GM12874 (cell line): ENCODE measurements at regions not wholly inside any gene's neighbourhood (a gene's known extent, or its start where the extent isn't known, plus 50 kb on each side); places are given as distances from the start of the nearest gene placed in this dataset.

Experiments used
- TF ChIP-seq, protein P1 (sequence below): IDR thresholded peaks from 2 replicates; pipeline ENCODE4 v1.5.1; 2011; ENCODE audit warnings: low read depth, mild to moderate bottlenecking, control low read depth, low read length, moderate library complexity; ENCODE audit not compliant: insufficient read depth

DNA sequence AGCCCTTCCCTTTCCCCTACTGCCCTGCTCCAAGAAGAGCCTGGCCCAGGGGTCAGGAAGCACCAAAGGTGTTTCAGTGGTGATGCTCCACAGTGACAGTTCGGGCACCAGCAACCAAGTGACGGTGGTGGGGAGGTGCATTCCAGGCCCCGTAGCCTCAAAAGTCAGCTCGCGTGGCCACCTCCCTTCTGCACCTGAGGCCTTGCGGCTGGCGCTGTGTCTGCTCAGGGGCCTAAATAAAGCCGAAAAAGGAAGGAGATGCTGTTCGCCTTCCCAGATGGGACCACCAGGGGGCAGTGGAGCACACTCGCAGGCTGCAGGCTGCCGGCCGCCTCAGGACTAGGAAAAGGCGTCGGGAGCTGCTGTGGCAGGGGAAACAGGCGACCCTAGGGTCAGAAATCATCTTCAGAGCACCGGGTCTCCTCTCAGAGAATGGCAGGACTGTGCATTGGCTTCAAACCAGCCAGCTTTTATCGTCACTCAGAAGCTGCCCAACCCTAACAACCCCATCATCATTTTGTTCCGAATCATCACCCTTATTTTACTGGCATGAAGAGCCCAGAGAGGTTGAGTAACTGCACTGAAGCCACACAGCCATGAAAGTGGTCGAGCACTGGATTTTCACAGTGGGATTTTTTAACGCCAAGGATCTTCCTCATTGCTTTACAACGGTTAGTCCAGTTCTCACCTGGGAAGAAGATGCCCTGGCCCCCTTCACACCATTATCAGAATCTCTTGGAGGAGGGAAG, 213.0 kb upstream of the CELF4 start:
- TF ChIP-seq, protein P1, sequence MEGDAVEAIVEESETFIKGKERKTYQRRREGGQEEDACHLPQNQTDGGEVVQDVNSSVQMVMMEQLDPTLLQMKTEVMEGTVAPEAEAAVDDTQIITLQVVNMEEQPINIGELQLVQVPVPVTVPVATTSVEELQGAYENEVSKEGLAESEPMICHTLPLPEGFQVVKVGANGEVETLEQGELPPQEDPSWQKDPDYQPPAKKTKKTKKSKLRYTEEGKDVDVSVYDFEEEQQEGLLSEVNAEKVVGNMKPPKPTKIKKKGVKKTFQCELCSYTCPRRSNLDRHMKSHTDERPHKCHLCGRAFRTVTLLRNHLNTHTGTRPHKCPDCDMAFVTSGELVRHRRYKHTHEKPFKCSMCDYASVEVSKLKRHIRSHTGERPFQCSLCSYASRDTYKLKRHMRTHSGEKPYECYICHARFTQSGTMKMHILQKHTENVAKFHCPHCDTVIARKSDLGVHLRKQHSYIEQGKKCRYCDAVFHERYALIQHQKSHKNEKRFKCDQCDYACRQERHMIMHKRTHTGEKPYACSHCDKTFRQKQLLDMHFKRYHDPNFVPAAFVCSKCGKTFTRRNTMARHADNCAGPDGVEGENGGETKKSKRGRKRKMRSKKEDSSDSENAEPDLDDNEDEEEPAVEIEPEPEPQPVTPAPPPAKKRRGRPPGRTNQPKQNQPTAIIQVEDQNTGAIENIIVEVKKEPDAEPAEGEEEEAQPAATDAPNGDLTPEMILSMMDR = peak; percentile 80

- TF ChIP-seq, protein P1 = no peak
These were observed 204.2 kb upstream of the CELF4 start for GRCh38 chr18:37769826-37770225.

DNA sequence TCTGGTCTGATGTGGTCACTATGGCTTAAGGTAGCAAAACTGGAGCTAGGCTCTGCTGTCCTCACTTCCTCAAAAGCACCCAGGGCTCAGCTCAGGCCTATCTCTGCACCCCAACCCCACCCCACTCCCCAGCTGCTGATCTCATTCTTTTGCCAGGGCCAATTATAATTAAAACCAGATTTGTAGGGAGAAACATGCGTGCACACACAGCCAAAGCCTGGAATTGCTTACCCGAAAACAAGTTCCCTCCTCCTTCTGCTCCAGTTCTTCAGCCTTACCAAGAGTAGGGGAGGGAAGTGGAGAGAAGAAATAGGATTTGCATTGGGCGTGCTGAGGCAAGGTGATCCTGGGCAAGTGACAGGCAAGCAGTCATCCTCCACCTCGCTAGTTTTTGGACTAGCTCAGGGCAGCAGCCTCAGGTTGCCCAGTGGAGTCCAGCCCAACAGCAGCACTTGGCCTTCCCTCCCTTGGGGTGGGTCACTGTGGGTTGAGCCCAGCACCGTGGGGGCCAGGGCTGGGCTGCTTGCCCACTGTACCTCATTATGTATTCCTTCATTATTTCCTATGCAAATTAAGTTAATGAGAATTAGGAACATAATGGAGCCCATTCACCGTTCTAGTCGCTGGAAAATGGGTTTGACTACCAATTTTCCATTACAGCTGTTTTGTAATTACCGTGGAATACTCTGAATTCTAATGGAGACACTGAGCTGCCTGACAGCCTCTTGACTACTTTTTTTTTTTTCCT, 199.1 kb upstream of the CELF4 start:
- TF ChIP-seq, protein P1 = no peak

DNA sequence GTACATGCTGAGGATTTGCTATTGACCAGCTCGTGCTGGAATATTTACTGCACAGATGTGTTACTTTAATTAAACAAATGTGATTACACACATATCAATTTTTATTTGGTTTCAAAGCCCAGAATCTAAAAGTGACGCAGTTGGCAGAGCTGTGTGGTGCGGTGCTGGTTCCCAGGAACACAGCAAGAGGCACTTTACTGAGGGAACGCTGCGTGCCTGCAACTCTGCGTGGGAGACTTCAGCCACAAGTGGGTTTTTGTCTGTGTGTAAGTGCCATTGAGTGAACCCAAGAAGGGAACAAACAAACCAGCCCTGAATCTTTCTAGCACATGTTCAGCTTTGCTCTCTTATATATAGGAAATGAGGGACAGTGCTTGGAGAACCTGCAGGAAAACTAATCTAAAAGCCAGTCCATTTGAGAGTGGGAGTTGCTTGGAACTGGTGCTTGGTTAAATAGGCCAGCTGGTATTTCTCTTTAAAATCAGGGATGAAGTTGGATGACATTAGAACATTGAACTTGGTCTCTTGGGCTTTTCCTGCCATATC, 196.6 kb upstream of the CELF4 start:
- TF ChIP-seq, protein P1 = no peak

DNA sequence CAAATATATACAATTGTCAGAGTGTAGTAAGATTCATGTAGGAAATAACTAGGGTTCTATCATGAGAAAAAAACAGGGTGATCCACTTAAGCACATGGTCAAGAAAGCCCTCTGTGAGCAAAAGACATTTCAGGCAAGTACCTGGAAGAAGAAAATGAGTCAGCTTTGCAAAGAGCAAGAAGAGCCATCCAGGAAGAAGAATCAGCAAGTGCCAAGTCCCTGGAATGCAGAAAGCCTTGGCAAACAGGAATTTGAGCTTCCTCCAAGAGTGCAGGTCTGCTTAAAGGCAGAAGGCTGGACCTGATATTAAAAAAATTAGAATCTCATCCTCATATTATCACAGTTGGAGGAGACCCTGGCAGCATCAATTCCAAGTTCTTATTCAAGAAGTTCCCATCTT, 188.5 kb upstream of the CELF4 start:
- TF ChIP-seq, protein P1 = no peak

- TF ChIP-seq, protein P1 = no peak
These were observed 176.8 kb upstream of the CELF4 start for GRCh38 chr18:37742436-37742835.

GRCh38 chr18:37741032-37741623, 175.5 kb upstream of the CELF4 start:
- TF ChIP-seq, protein P1 = no peak
